IMR-90 (cell line): ENCODE measurements at regions not wholly inside any gene's neighbourhood (a gene's known extent, or its start where the extent isn't known, plus 50 kb on each side); places are given as distances from the start of the nearest gene placed in this dataset.

Source experiments
- ATAC-seq: fragments of 200-7000 bp; cut with Tn5 transposase; 2 replicates; pipeline ENCODE4 v1.9.1; 2020; ENCODE audit warnings: low read depth, mild to moderate bottlenecking, moderate library complexity
- BruUV-seq: library from RNA; stranded (reverse); fragments of 400-500 nt; replicated peaks from 2 replicates; lab custom pipeline; 2021; lab: Mats Ljungman, UMichigan
- CTCF ChIA-PET: fragments of 300-600 bp; formaldehyde crosslinking; extraction: SDS; loops from one replicate; lab custom pipeline; 2021; ENCODE audit warnings: antibody characterized with exemption; lab: Yijun Ruan, JAX
- POLR2A ChIA-PET: fragments of 300-600 bp; sonication (Branson Sonifier 250); formaldehyde crosslinking; loops from one replicate; lab custom pipeline; 2022; ENCODE audit warnings: antibody characterized with exemption; ENCODE audit not compliant: unreplicated experiment; lab: Charles Lee
- DNase-seq: peaks from one replicate; pipeline ENCODE4 v3.0.0; 2013
- H2AFZ ChIP-seq: replicated peaks from 2 replicates; pipeline ENCODE3; 2013; ENCODE audit warnings: low read length, mild to moderate bottlenecking; ENCODE audit not compliant: poor library complexity
- H2AK5ac ChIP-seq: 2 replicates; pipeline ENCODE4 v1.6.1; 2013; ENCODE audit warnings: low read depth, low read length, inconsistent platforms
- H2AK9ac ChIP-seq: replicated peaks from 2 replicates; pipeline ENCODE3; 2013; ENCODE audit warnings: mild to moderate bottlenecking, low read depth, low read length, moderate library complexity; ENCODE audit not compliant: poor library complexity
- H2BK120ac ChIP-seq: 2 replicates; pipeline ENCODE4 v1.6.1; 2013; ENCODE audit warnings: low read depth, low read length, inconsistent platforms
- H2BK15ac ChIP-seq: 3 replicates; pipeline ENCODE4 v1.6.1; 2013; ENCODE audit warnings: low read depth, low read length, inconsistent platforms
- H2BK20ac ChIP-seq: 2 replicates; pipeline ENCODE4 v1.6.1; 2013; ENCODE audit warnings: low read depth, mild to moderate bottlenecking, inconsistent platforms, low read length, moderate library complexity
- H2BK5ac ChIP-seq: 2 replicates; pipeline ENCODE4 v1.6.1; 2013; ENCODE audit warnings: mild to moderate bottlenecking, low read depth, low read length, inconsistent platforms; ENCODE audit not compliant: poor library complexity, severe bottlenecking
- H3K14ac ChIP-seq: replicated peaks from 2 replicates; pipeline ENCODE4 v1.6.1; 2013; ENCODE audit warnings: low read depth, low read length, inconsistent platforms
- H3K18ac ChIP-seq: 2 replicates; pipeline ENCODE4 v1.6.1; 2013; ENCODE audit warnings: low read depth, low read length, control low read depth
- H3K23ac ChIP-seq: 2 replicates; pipeline ENCODE4 v1.6.1; 2013; ENCODE audit warnings: low read depth, low read length, inconsistent platforms
- H3K27ac ChIP-seq: 2 replicates; pipeline ENCODE4 v1.5.1; 2013; ENCODE audit warnings: mild to moderate bottlenecking, control low read depth, low read length; ENCODE audit not compliant: insufficient read depth
- H3K27me3 ChIP-seq: 2 replicates; pipeline ENCODE4 v1.6.1; 2013; ENCODE audit warnings: low read length; ENCODE audit not compliant: control insufficient read depth, insufficient read depth
- H3K36me3 ChIP-seq: 2 replicates; pipeline ENCODE4 v1.6.1; 2013; ENCODE audit warnings: low read length, mixed read lengths; ENCODE audit not compliant: control insufficient read depth, insufficient read depth
- H3K4ac ChIP-seq: 2 replicates; pipeline ENCODE4 v1.6.1; 2013; ENCODE audit warnings: low read depth, low read length, inconsistent platforms
- H3K4me1 ChIP-seq: 2 replicates; pipeline ENCODE4 v1.6.1; 2013; ENCODE audit warnings: low read length, mixed read lengths; ENCODE audit not compliant: control insufficient read depth, insufficient read depth
- H3K4me2 ChIP-seq: 2 replicates; pipeline ENCODE4 v1.6.1; 2013; ENCODE audit warnings: low read depth, mild to moderate bottlenecking, control low read depth, low read length, moderate library complexity
- H3K4me3 ChIP-seq: 2 replicates; pipeline ENCODE4 v1.5.1; 2013; ENCODE audit warnings: low read depth, mild to moderate bottlenecking, control low read depth, low read length, moderate library complexity; ENCODE audit not compliant: insufficient read depth
- H3K56ac ChIP-seq: 2 replicates; pipeline ENCODE4 v1.6.1; 2013; ENCODE audit warnings: low read length, inconsistent platforms; ENCODE audit not compliant: insufficient read depth; ENCODE audit errors: extremely low read depth
- H3K79me1 ChIP-seq, 2 experiments: 2 replicates each; pipeline ENCODE4 v1.6.1; 2013; ENCODE audit warnings: low read length in 2 of 2, inconsistent platforms in 1 of 2, low read depth in 1 of 2
- H3K9ac ChIP-seq: 2 replicates; pipeline ENCODE4 v1.6.1; 2013; ENCODE audit warnings: low read depth, low read length, control low read depth
- H3K9me1 ChIP-seq: 2 replicates; pipeline ENCODE4 v1.6.1; 2013; ENCODE audit warnings: low read length, inconsistent platforms; ENCODE audit not compliant: insufficient read depth
- H3K9me3 ChIP-seq: 2 replicates; pipeline ENCODE4 v1.6.1; 2013; ENCODE audit warnings: low read length; ENCODE audit not compliant: control insufficient read depth, insufficient read depth
- H4K20me1 ChIP-seq: 2 replicates; pipeline ENCODE4 v1.6.1; 2013; ENCODE audit warnings: low read length, inconsistent platforms; ENCODE audit not compliant: insufficient read depth
- H4K5ac ChIP-seq: 2 replicates; pipeline ENCODE4 v1.6.1; 2013; ENCODE audit warnings: mild to moderate bottlenecking, low read depth, low read length, control low read depth
- H4K8ac ChIP-seq, 2 experiments: 2 replicates each; pipeline ENCODE4 v1.6.1; 2013; ENCODE audit warnings: low read depth in 2 of 2, low read length in 2 of 2, control low read depth in 1 of 2, inconsistent platforms in 1 of 2
- H4K91ac ChIP-seq: 2 replicates; pipeline ENCODE4 v1.6.1; 2013; ENCODE audit warnings: low read depth, low read length, inconsistent platforms; ENCODE audit not compliant: insufficient read depth
- CHD1 ChIP-seq: IDR thresholded peaks from 2 replicates; pipeline ENCODE4 v1.6.1; 2012; ENCODE audit warnings: low read depth, low read length, improper control_type of control experiment
- ELK1 ChIP-seq: fragments of 150-350 bp; IDR thresholded peaks from 2 replicates; pipeline ENCODE4 v1.6.1; 2016; ENCODE audit warnings: low read depth, mild to moderate bottlenecking, low read length, moderate library complexity, borderline replicate concordance
- RCOR1 ChIP-seq: IDR thresholded peaks from 2 replicates; pipeline ENCODE4 v1.6.1; 2012; ENCODE audit warnings: mild to moderate bottlenecking, low read length, improper control_type of control experiment; ENCODE audit not compliant: insufficient replicate concordance
- SMC3 ChIP-seq: fragments of 150-350 bp; IDR thresholded peaks from 2 replicates; pipeline ENCODE4 v1.6.1; 2016; ENCODE audit warnings: low read depth, mild to moderate bottlenecking, antibody characterized with exemption, low read length, moderate library complexity
- WGBS, 2 experiments: methylation state at CpG; one replicate each; pipeline versions ENCODE4 v1.1.5 to v1.1.7; 2013; ENCODE audit warnings: missing lambda C conversion rate in 2 of 2; ENCODE audit not compliant: insufficient read length in 1 of 2; ENCODE audit errors: extremely low coverage in 2 of 2; 5-methylcytosine and 5-hydroxymethylcytosine counted together
- dilution Hi-C: fragments of 300-500 bp; cut with HindIII; formaldehyde crosslinking; loops from one replicate; pipeline ENCODE4 v1.14.3; 2018; ENCODE audit warnings: low sequenced_read_pairs; ENCODE audit not compliant: unreplicated experiment
- in situ Hi-C: fragments of 300-500 bp; cut with MboI; formaldehyde crosslinking; loops from 3 replicates; pipeline ENCODE4 v1.14.3; 2019; ENCODE audit warnings: low sequenced_read_pairs, inconsistent platforms, mixed read lengths
- intact Hi-C: fragments of 100-400 bp; cut with micrococcal nuclease; formaldehyde crosslinking; loops from 2 replicates; pipeline ENCODE4 v1.10.0; 2022

- no peaks in the 10 kb centered on the region for H3K36me3 ChIP-seq
- H3K79me1 ChIP-seq, result no peaks in the 10 kb centered on the region
- H3K4me1 ChIP-seq, result no peaks in the 10 kb centered on the region
- H2BK120ac ChIP-seq, result no peak overlapping the region
- in situ Hi-C loops, result no loop called here
- no peaks in the 10 kb centered on the region for H3K9me1 ChIP-seq
- no peak for ATAC-seq
- H3K9me3 ChIP-seq, result no peaks in the 10 kb centered on the region
- no peak overlapping the region for H3K18ac ChIP-seq
- dilution Hi-C loops, result no loop called here
- no peak overlapping the region for H3K56ac ChIP-seq
- H3K9ac ChIP-seq, result no peak overlapping the region
- no CpG with 5 or more reads among the region's 4 CpGs for WGBS, 2 experiments
- H3K23ac ChIP-seq, result no peak overlapping the region
- H3K4me3 ChIP-seq, result no peak overlapping the region
- ChIA-PET POLR2A (no interaction called here), CTCF (no interaction called here)
- no peak overlapping the region for H3K4ac ChIP-seq
- no peak overlapping the region for H4K91ac ChIP-seq
- intact Hi-C loops, result no loop called here
- no peak overlapping the region for H4K8ac ChIP-seq
- no peak overlapping the region for H3K14ac ChIP-seq
- no peak overlapping the region for H4K5ac ChIP-seq
- no peak overlapping the region for H2AK5ac ChIP-seq
- no peak overlapping the region for H3K27ac ChIP-seq
- H3K4me2 ChIP-seq, result no peak overlapping the region
- no peak overlapping the region for H2AFZ ChIP-seq
- no peak for DNase-seq
- H2AK9ac ChIP-seq, result no peak overlapping the region
- no TSS peak for BruUV-seq
- no peak overlapping the region for H2BK15ac ChIP-seq
- H4K20me1 ChIP-seq, result no peaks in the 10 kb centered on the region
- TF ChIP-seq RCOR1 (no peak), SMC3 (no peak), CHD1 (no peak), ELK1 (no peak)
- H2BK5ac ChIP-seq, result no peak overlapping the region
- no peaks in the 10 kb centered on the region for H3K27me3 ChIP-seq
- H2BK20ac ChIP-seq, result no peak overlapping the region
These were observed 122.4 kb upstream of the ZRANB2 start for GRCh38 chr1:71203241-71203640.
